AG09309 (cell line): ENCODE measurements at regions not wholly inside any gene's neighbourhood (a gene's known extent, or its start where the extent isn't known, plus 50 kb on each side); places are given as distances from the start of the nearest gene placed in this dataset.
"Not testable (repeated sequence)": the region's sequence is repeated elsewhere in the genome, so short reads cannot be mapped to it uniquely, and the experiment has no call there.

Experiments used
- DNase-seq: peaks from one replicate; pipeline ENCODE4 v3.0.0-alpha.2; 2010; ENCODE audit warnings: low read depth
- H3K4me3 ChIP-seq: 2 replicates; pipeline ENCODE4 v1.5.1; 2011; ENCODE audit warnings: mild to moderate bottlenecking, low read depth, low read length, moderate library complexity; ENCODE audit not compliant: control insufficient read depth
- TF ChIP-seq, protein P1 (sequence below): IDR thresholded peaks from 2 replicates; pipeline ENCODE4 v1.5.1; 2011; ENCODE audit warnings: mild to moderate bottlenecking, low read depth, low read length, inconsistent platforms; ENCODE audit not compliant: insufficient read depth, control insufficient read depth; ENCODE audit errors: missing control alignments

DNA sequence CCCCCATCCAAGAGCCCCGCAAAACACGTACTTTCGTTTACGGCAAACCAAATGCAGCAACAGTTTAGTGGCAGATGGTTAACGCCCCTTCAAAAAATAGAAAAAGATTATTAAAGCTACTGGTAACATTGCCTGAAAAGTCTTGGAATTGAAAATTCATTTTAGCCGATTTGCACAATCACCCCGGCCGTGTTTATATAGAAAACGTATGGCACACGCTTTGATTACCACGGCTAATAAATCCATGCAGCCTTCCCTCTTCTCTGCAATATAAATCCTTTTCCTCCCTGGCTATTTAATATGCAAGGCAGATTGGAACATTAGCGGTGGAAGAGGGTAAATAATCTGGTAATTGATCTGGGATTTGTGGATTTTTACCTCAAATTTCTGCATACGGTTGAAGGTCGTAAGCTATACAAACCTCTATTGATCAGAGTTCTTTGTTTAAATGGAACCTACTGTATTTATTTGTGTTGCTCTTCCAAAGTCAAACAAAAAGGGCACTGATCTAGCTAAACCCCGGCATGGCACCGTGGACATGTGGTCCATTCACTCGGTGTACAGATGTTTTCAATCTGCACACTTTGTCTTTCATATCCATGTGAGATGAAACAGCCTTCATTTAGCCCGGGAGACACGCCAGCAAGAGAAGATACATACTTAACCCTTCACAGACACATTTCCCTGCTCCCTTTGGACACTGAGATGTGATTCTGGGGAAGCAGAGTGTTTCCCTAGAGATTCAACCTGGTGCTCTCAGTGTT is 238.1 kb upstream of the MAF start:
- TF ChIP-seq, protein P1, sequence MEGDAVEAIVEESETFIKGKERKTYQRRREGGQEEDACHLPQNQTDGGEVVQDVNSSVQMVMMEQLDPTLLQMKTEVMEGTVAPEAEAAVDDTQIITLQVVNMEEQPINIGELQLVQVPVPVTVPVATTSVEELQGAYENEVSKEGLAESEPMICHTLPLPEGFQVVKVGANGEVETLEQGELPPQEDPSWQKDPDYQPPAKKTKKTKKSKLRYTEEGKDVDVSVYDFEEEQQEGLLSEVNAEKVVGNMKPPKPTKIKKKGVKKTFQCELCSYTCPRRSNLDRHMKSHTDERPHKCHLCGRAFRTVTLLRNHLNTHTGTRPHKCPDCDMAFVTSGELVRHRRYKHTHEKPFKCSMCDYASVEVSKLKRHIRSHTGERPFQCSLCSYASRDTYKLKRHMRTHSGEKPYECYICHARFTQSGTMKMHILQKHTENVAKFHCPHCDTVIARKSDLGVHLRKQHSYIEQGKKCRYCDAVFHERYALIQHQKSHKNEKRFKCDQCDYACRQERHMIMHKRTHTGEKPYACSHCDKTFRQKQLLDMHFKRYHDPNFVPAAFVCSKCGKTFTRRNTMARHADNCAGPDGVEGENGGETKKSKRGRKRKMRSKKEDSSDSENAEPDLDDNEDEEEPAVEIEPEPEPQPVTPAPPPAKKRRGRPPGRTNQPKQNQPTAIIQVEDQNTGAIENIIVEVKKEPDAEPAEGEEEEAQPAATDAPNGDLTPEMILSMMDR, result no peak
- no peak for DNase-seq
- no peak overlapping the region for H3K4me3 ChIP-seq

DNA sequence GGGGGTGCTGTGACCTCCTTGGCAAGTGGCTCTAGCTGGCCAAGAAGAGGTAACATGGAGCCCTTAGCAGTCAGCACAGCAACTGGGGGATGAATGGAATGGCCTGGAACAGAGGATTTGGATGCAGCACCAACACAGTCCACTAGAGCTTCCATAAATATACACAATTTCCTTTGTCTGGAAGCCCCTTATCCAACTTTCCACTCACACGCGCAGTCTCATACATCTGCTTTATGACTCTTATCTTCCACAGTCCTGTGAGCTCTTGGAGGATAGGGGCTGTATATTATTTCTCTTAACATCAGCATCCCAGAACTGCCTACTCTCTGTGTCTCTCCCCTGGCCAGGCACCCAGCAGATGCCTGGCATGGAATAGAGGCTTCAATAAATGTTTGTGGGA is 235.6 kb upstream of the MAF start:
- TF ChIP-seq, protein P1, result no peak

DNA sequence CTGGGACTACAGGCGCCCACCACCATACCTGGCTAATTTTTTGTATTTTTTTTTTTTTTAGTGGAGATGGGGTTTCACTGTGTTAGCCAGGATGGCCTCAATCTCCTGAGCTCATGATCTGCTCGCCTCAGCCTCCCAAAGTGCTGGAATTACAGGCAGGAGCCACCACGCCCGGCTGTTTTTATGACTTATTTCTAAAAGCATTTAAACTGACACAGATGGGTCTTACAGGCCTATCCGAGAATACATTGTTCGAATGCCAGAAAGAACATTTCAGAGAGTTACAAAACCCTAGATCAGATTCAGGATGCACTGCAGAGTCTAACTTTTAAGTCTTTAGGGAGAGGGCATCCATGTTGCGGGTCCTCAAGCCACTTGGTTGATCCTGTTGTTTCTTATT is 234.7 kb upstream of the MAF start:
- no peak for DNase-seq
- TF ChIP-seq, protein P1, result no peak
- H3K4me3 ChIP-seq, result no peak overlapping the region

More for the DNA sequence above, 235.6 kb upstream of the MAF start:
- DNase-seq, result no peak
- H3K4me3 ChIP-seq, result no peak overlapping the region

DNA sequence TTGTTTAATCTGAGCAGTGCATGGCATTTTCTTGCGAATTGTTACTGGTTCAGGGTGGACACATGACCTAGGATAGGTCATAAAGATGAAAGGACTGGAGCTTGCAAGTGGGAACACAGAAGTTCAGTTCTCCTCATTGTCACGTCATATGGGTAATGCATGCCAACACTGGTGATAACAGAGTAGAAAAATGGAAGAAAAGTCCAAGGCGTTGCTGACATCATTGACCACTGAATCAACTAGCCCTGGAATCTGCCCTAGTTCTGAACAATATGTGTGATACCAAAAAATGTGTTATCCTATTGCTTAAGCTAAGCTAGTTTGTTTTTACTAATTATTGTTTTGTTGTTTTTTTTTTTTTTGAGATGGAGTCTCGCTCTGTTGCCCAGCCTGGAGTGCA is 234.2 kb upstream of the MAF start:
- no peak for DNase-seq
- no peak overlapping the region for H3K4me3 ChIP-seq
- TF ChIP-seq, protein P1, result no peak

DNA sequence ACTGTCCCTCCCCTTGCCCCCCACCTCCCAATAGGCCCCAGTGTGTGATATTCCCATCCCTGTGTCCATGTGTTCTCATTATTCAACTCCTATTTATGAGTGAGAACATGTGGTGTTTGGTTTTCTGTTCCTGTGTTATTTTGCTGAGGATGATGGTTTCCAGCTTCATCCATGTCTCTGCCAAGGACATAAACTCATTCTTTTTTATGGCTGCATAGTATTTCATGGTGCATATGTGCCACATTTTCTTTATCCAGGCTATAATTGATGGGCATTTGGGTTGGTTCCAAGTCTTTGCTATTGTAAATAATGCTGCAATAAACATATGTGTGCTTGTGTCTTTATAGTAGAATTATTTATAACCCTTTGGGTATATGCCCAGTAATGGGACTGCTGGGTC is 233.5 kb upstream of the MAF start:
- not testable (repeated sequence) for DNase-seq

DNA sequence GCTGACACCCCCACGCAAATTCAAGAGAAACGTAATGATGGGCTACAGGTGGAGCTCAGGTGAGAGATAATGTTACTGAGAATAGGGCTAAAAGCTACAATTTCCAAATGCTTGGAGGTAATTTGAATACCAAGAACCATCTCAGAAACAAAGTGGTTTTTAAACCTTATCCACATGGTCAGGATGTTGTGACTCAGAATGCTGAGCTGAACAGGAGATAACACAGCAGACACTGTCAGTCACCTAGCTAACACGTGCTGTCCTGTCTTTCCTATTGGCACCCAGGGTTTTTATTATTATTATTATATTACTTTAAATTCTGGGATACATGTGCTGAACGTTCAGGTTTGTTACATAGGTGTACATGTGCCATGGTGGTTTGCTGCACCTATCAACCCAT is 233.0 kb upstream of the MAF start:
- TF ChIP-seq, protein P1, result no peak
- no peak overlapping the region for H3K4me3 ChIP-seq
- no peak for DNase-seq

More for the DNA sequence above, 233.5 kb upstream of the MAF start:
- H3K4me3 ChIP-seq, result not testable (repeated sequence)

DNA sequence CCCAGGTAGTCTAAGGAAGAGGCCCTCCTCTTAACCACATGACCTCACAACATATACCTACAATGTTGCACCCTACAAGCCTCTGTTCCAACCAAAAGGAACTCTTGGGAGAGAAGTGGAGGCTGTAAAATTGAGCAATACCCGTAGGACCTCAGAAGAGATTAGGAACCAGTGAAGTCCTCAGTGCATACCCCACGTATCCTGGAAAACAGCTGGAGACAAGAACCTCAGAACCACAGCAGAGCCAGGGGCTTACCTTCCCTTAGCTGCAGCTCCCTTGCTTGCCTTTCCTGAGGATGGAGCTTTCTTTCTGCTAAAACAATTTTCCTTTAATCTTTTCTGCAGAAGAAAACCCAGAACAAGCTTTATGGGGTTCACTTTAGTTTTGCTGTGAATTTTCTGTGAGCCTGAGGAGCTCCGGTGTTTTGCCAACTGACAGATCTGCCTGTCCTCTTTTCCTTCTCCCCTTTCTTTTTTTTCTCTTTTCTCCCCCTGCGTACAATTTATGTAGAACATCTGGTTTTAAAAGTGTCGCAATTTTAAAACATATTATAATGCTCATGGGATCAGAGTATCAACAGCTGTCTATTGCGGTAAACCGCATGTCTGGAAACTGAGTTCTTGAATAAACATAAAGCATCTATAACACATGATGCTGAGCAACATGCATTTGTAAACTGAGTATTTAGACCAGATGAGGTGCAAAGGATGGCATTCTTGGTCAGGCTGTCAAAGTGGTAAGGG is 226.4 kb upstream of the MAF start:
- DNase-seq, result no peak
- H3K4me3 ChIP-seq, result no peak overlapping the region
- TF ChIP-seq, protein P1, result no peak
